Erythroblast (primary cell): ENCODE measurements at regions not wholly inside any gene's neighbourhood (a gene's known extent, or its start where the extent isn't known, plus 50 kb on each side); places are given as distances from the start of the nearest gene placed in this dataset.

Experiments
- GATA1 ChIP-seq: IDR thresholded peaks from 2 replicates; pipeline ENCODE4 v1.6.1; 2011; ENCODE audit warnings: low read depth, mild to moderate bottlenecking, control low read depth, low read length, moderate library complexity
- POLR2A ChIP-seq: IDR thresholded peaks from 2 replicates; pipeline ENCODE4 v1.6.1; 2011; ENCODE audit warnings: mild to moderate bottlenecking, low read length

- TF ChIP-seq POLR2A (no peak), GATA1 (no peak)
These were observed 237.7 kb downstream of the SEC14L1 start for GRCh38 chr17:77378318-77379064.
